ENCODE measurements at regions not wholly inside any gene's neighbourhood (a gene's known extent, or its start where the extent isn't known, plus 50 kb on each side); places are given as distances from the start of the nearest gene placed in this dataset.

DNA sequence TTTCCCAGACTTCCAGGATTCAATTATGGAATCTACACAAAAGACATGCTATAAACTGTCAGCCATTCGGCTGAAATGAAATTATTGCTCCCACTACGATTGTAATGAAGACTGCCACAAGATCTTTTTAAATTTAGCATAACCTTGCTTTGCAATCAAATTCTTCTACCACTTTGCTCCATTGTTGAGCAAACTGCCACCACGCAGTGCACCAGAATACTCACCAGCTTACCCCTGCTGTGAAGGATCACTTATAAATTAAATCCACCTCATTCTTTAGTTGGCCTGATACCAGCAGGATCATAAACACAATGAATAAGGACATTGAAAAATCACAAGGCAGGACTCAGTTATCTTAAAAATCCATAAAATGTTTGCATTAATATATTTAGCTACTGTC is 116.4 kb upstream of the PRNP start:
- H3K36me3 ChIP-seq: no peaks in the 10 kb centered on the region
- TF ChIP-seq, protein P1, sequence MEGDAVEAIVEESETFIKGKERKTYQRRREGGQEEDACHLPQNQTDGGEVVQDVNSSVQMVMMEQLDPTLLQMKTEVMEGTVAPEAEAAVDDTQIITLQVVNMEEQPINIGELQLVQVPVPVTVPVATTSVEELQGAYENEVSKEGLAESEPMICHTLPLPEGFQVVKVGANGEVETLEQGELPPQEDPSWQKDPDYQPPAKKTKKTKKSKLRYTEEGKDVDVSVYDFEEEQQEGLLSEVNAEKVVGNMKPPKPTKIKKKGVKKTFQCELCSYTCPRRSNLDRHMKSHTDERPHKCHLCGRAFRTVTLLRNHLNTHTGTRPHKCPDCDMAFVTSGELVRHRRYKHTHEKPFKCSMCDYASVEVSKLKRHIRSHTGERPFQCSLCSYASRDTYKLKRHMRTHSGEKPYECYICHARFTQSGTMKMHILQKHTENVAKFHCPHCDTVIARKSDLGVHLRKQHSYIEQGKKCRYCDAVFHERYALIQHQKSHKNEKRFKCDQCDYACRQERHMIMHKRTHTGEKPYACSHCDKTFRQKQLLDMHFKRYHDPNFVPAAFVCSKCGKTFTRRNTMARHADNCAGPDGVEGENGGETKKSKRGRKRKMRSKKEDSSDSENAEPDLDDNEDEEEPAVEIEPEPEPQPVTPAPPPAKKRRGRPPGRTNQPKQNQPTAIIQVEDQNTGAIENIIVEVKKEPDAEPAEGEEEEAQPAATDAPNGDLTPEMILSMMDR (IDR thresholded peaks at IDR 0.05): no peak
- H3K27me3 ChIP-seq (replicated peaks; ENCODE audit: insufficient read depth): no peaks in the 10 kb centered on the region
- H3K9me3 ChIP-seq: no peaks in the 10 kb centered on the region
- no peak overlapping the region for H3K4me3 ChIP-seq
- H3K4me1 ChIP-seq (ENCODE audit: control insufficient read depth in 1 of 2, low read depth in 2 of 2): peaks cover 0 to 6% of the 10 kb centered on the region in 2 donors
- ATAC-seq (ENCODE audit: insufficient number of reproducible peaks, low FRiP score, low read depth) (no peak), DNase-seq (ENCODE audit: low spot score) (no peak)
- no peak overlapping the region for H3K27ac ChIP-seq

DNA sequence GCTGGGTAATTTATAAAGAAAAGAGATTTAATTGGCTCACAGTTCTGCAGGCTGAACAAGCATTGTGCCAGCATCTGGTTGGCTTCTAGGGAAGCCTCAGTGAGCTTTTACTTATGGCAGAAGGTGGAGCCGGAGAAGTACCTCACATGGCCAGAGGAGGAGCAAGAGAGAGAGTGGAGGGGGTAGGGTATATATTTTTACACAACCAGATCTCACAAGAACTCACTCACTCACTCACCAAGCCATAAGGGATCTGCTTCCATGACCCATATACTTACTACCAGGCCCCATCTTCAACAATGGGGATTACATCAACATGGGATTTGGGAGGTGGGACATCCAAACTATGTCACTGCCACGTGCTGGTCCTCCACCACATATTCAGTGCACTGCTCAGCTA is 117.2 kb upstream of the PRNP start:
- H3K27me3 ChIP-seq (replicated peaks; ENCODE audit: insufficient read depth): no peaks in the 10 kb centered on the region
- no peaks in the 10 kb centered on the region for H3K9me3 ChIP-seq
- ATAC-seq (ENCODE audit: insufficient number of reproducible peaks, low FRiP score, low read depth) (no peak), DNase-seq (ENCODE audit: low spot score) (no peak)
- no peak overlapping the region for H3K27ac ChIP-seq
- TF ChIP-seq, protein P1 (IDR thresholded peaks at IDR 0.05): no peak
- H3K4me1 ChIP-seq (ENCODE audit: control insufficient read depth in 1 of 2, low read depth in 2 of 2): peaks cover 0 to 2% of the 10 kb centered on the region in 2 donors
- no peak overlapping the region for H3K4me3 ChIP-seq
- H3K36me3 ChIP-seq: no peaks in the 10 kb centered on the region

GRCh38 chr20:4568361-4568959 is 117.8 kb upstream of the PRNP start:
- Histone ChIP-seq H3K9me3 (no peaks in the 10 kb centered on the region), H3K36me3 (no peaks in the 10 kb centered on the region), H3K4me3 (no peak overlapping the region), H3K4me1 (ENCODE audit: control insufficient read depth in 1 of 2, low read depth in 2 of 2) (no peaks in the 10 kb centered on the region), H3K27ac (no peak overlapping the region), H3K27me3 (replicated peaks; ENCODE audit: insufficient read depth) (no peaks in the 10 kb centered on the region)
- ATAC-seq (ENCODE audit: insufficient number of reproducible peaks, low FRiP score, low read depth) (no peak), DNase-seq (ENCODE audit: low spot score) (no peak)
- TF ChIP-seq, protein P1 (IDR thresholded peaks at IDR 0.05): no peak

- no peak for ATAC-seq (ENCODE audit: insufficient number of reproducible peaks, low FRiP score, low read depth)
- no peaks in the 10 kb centered on the region for H3K9me3 ChIP-seq
- no peak overlapping the region for H3K4me3 ChIP-seq
- no peaks in the 10 kb centered on the region for H3K4me1 ChIP-seq (ENCODE audit: control insufficient read depth in 1 of 2, low read depth in 2 of 2)
- DNase-seq (ENCODE audit: low spot score): no peak
- no peaks in the 10 kb centered on the region for H3K36me3 ChIP-seq
- no peaks in the 10 kb centered on the region for H3K27me3 ChIP-seq (replicated peaks; ENCODE audit: insufficient read depth)
- TF ChIP-seq, protein P1 (IDR thresholded peaks at IDR 0.05): no peak
- H3K27ac ChIP-seq: no peak overlapping the region
Measured at GRCh38 chr20:4567170-4567569, 119.1 kb upstream of the PRNP start.

DNA sequence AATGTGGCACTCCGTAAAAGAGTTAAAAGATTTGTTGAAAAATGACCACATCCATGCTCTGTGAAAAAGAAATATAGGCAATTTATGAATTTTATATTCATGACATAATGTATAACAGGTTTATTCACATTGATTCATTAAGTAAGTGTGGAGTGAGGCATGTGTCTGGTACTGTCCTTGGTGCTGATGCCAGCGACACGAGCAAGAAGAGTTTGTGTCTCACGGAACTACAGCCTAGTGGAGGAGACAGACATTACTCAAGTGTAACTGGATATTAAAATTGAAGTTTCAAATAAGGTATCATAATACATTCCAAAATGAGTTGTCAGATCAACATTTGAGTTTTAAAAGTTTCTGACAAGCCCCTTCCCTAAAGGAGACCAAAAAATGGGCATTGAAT is 122.7 kb upstream of the PRNP start:
- ATAC-seq (ENCODE audit: insufficient number of reproducible peaks, low FRiP score, low read depth) (no peak), DNase-seq (ENCODE audit: low spot score) (no peak)
- H3K4me1 ChIP-seq (ENCODE audit: control insufficient read depth in 1 of 2, low read depth in 2 of 2): no peaks in the 10 kb centered on the region
- no peak overlapping the region for H3K4me3 ChIP-seq
- no peaks in the 10 kb centered on the region for H3K36me3 ChIP-seq
- H3K27ac ChIP-seq: no peak overlapping the region
- H3K9me3 ChIP-seq: no peaks in the 10 kb centered on the region
- H3K27me3 ChIP-seq (replicated peaks; ENCODE audit: insufficient read depth): no peaks in the 10 kb centered on the region
- TF ChIP-seq, protein P1 (IDR thresholded peaks at IDR 0.05): no peak

All from thoracic aorta (tissue), 2 donors.